Lung (tissue), 11 donors: ENCODE measurements at regions not wholly inside any gene's neighbourhood (a gene's known extent, or its start where the extent isn't known, plus 50 kb on each side); places are given as distances from the start of the nearest gene placed in this dataset.

Experiments used
- ATAC-seq: fragments of 200-7000 bp; cut with Tn5 transposase; one replicate; pipeline ENCODE4 v1.9.1; 2020; ENCODE audit warnings: moderate number of reproducible peaks; ENCODE audit not compliant: insufficient read depth, low FRiP score
- DNase-seq, 3 donors: peaks; one replicate each; pipeline ENCODE4 v3.0.0-alpha.2; 2013 to 2017
- H3K27ac ChIP-seq, 2 donors: one replicate each; pipeline ENCODE4 v1.5.1; 2013; ENCODE audit warnings: mild to moderate bottlenecking in 2 of 2, moderate library complexity in 2 of 2, control low read depth in 1 of 2, inconsistent platforms in 1 of 2, low read depth in 1 of 2, low read length in 1 of 2
- H3K27me3 ChIP-seq, 3 donors: one replicate each; pipeline ENCODE4 v1.5.1; 2013; ENCODE audit warnings: low read length in 2 of 3; ENCODE audit not compliant: control insufficient read depth in 3 of 3, insufficient read depth in 3 of 3
- H3K36me3 ChIP-seq, 4 donors: one replicate each; pipeline ENCODE4 v1.5.1; 2013; ENCODE audit warnings: low read length in 4 of 4, mild to moderate bottlenecking in 1 of 4, moderate library complexity in 1 of 4; ENCODE audit not compliant: control insufficient read depth in 4 of 4, insufficient read depth in 4 of 4
- H3K4me1 ChIP-seq, 5 donors: one replicate each; pipeline ENCODE4 v1.5.1; 2013; ENCODE audit warnings: low read length in 5 of 5, mild to moderate bottlenecking in 2 of 5, moderate library complexity in 1 of 5; ENCODE audit not compliant: control insufficient read depth in 5 of 5, insufficient read depth in 5 of 5
- H3K4me3 ChIP-seq: one replicate; pipeline ENCODE4 v1.5.1; 2013; ENCODE audit warnings: mild to moderate bottlenecking, control low read depth, moderate library complexity
- H3K9ac ChIP-seq, 2 donors: one replicate each; pipeline ENCODE4 v1.5.1; 2013; ENCODE audit warnings: low read length in 2 of 2, control low read depth in 1 of 2; ENCODE audit not compliant: insufficient read depth in 1 of 2
- H3K9me3 ChIP-seq, 4 donors: one replicate each; pipeline ENCODE4 v1.5.1; 2013; ENCODE audit warnings: low read length in 3 of 4, mild to moderate bottlenecking in 1 of 4, moderate library complexity in 1 of 4; ENCODE audit not compliant: control insufficient read depth in 4 of 4, insufficient read depth in 3 of 4
- WGBS, 2 donors: extraction: QIAGEN DNeasy Blood & Tissue Kit; methylation state at CpG; one replicate each; pipeline ENCODE4 v1.1.7; 2013; 5-methylcytosine and 5-hydroxymethylcytosine counted together
- TF ChIP-seq, protein P1 (sequence below): IDR thresholded peaks from 2 replicates; pipeline ENCODE4 v1.5.1; 2012; ENCODE audit warnings: mild to moderate bottlenecking; ENCODE audit errors: control extremely low read depth, extremely low read depth
- donor health status: control.
- donor health status: control.
- donor health status: Bipolar disorder and iron deficiency.
- donor health status: healthy.
- donor health status: DM: yes; HTN: yes; CAD: no.

DNA sequence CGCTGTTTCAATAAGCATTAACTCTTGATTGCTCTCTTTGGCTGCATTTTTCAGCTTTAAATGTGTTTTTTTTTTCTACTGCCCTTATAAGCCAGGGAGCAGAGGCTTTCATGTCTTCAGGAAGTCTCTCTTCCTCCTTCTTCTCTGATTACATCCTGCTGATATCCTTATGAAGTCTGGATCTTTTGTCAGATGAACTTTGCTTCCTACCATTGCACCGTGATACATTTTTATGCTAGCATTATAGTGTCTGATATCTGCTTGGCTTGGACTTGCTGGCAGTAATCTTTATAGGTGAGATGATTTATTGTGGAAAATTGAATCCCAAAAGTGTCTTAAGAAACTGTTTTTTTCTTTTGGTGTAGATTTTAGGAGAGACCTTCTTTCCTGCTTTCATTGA lies 160.4 kb upstream of the CFAP20DC start:
- WGBS, 2 donors, result 39 to 41% methylated on average over 2 of the region's 2 CpGs
- Histone ChIP-seq H3K27me3 (no peaks in the 10 kb centered on the region), H3K4me3 (no peak overlapping the region), H3K9me3 (no peaks in the 10 kb centered on the region), H3K36me3 (no peaks in the 10 kb centered on the region), H3K9ac (no peak overlapping the region), H3K27ac (no peak overlapping the region), H3K4me1 (no peaks in the 10 kb centered on the region)
- DNase-seq, result no peak
- no peak for ATAC-seq
- TF ChIP-seq, protein P1, sequence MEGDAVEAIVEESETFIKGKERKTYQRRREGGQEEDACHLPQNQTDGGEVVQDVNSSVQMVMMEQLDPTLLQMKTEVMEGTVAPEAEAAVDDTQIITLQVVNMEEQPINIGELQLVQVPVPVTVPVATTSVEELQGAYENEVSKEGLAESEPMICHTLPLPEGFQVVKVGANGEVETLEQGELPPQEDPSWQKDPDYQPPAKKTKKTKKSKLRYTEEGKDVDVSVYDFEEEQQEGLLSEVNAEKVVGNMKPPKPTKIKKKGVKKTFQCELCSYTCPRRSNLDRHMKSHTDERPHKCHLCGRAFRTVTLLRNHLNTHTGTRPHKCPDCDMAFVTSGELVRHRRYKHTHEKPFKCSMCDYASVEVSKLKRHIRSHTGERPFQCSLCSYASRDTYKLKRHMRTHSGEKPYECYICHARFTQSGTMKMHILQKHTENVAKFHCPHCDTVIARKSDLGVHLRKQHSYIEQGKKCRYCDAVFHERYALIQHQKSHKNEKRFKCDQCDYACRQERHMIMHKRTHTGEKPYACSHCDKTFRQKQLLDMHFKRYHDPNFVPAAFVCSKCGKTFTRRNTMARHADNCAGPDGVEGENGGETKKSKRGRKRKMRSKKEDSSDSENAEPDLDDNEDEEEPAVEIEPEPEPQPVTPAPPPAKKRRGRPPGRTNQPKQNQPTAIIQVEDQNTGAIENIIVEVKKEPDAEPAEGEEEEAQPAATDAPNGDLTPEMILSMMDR, result no peak

DNA sequence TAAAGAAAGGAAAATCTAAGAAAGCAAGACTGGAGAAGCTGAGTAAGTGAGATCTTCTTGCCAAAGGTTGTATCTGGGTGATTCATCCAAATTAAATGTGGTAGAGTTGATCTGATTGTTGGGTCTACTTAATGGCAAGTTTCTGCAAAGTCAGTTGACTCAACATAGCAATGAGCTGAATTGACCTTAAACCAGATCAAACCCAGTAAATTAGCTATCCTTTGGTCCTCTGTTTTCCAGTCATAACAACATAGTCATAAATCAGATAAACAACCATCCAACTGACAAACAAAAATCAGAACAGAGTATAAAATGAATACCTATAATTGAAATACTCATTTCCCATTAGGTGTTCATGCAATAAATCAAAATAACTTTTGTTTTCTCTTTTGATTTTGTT lies 142.6 kb upstream of the CFAP20DC start:
- DNase-seq, result no peak
- Histone ChIP-seq H3K9me3 (no peaks in the 10 kb centered on the region), H3K4me3 (no peak overlapping the region), H3K36me3 (no peaks in the 10 kb centered on the region), H3K4me1 (peaks cover 0 to 5% (median 0%) of the 10 kb centered on the region in 5 donors), H3K27ac (no peak overlapping the region), H3K9ac (no peak overlapping the region), H3K27me3 (no peaks in the 10 kb centered on the region)
- no peak for ATAC-seq
- TF ChIP-seq, protein P1, result no peak

DNA sequence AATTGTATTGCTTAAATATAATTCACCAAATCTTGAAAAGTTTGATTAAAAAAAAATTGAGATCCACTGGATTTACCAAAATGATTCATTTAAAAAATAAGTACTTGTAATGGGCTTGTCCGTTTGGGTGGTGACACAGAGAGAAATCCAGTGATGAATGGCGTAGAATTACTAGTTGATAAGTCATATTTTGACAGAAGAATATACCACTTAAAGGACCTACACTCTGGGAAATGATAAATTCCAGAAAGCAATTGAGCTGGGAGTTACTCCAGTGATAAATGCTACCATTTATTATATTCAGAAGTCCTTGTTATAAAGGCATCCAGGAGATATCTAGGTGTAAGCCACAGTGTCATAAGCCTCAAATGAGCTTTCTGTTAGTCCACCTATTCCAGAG lies 141.8 kb upstream of the CFAP20DC start:
- TF ChIP-seq, protein P1, result no peak
- no peaks in the 10 kb centered on the region for H3K27me3 ChIP-seq
- 89 to 94% methylated on average over 2 of the region's 2 CpGs for WGBS, 2 donors
- no peaks in the 10 kb centered on the region for H3K9me3 ChIP-seq
- peaks cover 0 to 2% (median 0%) of the 10 kb centered on the region in 5 donors for H3K4me1 ChIP-seq
- DNase-seq (no peak), ATAC-seq (no peak)
- no peaks in the 10 kb centered on the region for H3K36me3 ChIP-seq
- H3K9ac ChIP-seq, result no peak overlapping the region
- no peak overlapping the region for H3K4me3 ChIP-seq
- H3K27ac ChIP-seq, result no peak overlapping the region

DNA sequence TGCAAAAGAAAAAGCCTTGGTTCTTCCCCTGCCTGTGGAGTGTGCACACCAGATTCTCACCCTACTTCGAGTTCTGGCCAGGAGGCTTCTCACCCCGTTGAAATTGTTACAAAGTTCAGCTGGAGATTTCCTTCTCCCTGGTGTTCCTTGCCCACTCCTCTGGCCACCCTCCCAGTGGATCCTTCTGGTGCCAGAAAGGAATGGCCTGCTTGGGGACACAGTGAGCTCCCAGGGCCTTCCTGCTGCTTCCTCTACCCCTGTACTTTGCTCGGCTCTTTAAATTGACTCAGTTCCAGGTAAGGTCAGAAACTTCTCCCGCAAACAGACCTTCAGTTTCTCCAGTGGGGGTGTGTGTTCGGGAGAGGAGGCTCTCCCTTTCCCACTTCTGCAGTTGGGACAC lies 140.1 kb upstream of the CFAP20DC start:
- H3K9me3 ChIP-seq, result no peaks in the 10 kb centered on the region
- H3K4me3 ChIP-seq, result no peak overlapping the region
- DNase-seq (no peak), ATAC-seq (no peak)
- H3K27me3 ChIP-seq, result no peaks in the 10 kb centered on the region
- H3K36me3 ChIP-seq, result no peaks in the 10 kb centered on the region
- no peak overlapping the region for H3K9ac ChIP-seq
- peaks cover 0 to 13% (median 0%) of the 10 kb centered on the region in 5 donors for H3K4me1 ChIP-seq
- TF ChIP-seq, protein P1, result no peak
- no peak overlapping the region for H3K27ac ChIP-seq
- 79 to 81% methylated on average over 5 of the region's 5 CpGs for WGBS, 2 donors
